ENCODE measurements at regions not wholly inside any gene's neighbourhood (a gene's known extent, or its start where the extent isn't known, plus 50 kb on each side); places are given as distances from the start of the nearest gene placed in this dataset.

- no peaks in the 10 kb centered on the region for H3K36me3 Mint-ChIP-seq
- no peak overlapping the region for H3K4me3 Mint-ChIP-seq
- ChIA-PET POLR2A (no interaction called here), CTCF (interaction anchor here (0.7 kb wide), 2 partner anchors 149 to 176 kb away, joined by 3 to 4 read pairs; no protein-coding TSS in a partner anchor)
- peaks cover 7% of the 10 kb centered on the region for H3K27me3 Mint-ChIP-seq
- H3K27ac Mint-ChIP-seq: no peak overlapping the region
- intact Hi-C loops (cut with micrococcal nuclease): no loop called here
- DNase-seq: no peak
- no peaks in the 10 kb centered on the region for H3K4me1 Mint-ChIP-seq (ENCODE audit: low read depth)
- H3K9me3 Mint-ChIP-seq: no peaks in the 10 kb centered on the region
These were observed 128.0 kb upstream of the TPM1 start for GRCh38 chr15:62914461-62915079.

GRCh38 chr15:62920682-62921502, 121.7 kb upstream of the TPM1 start:
- no peak for DNase-seq
- Mint-ChIP-seq H3K4me3 (no peak overlapping the region), H3K36me3 (no peaks in the 10 kb centered on the region), H3K27ac (no peak overlapping the region), H3K4me1 (ENCODE audit: low read depth) (no peaks in the 10 kb centered on the region), H3K9me3 (no peaks in the 10 kb centered on the region), H3K27me3 (peaks cover 6% of the 10 kb centered on the region)
- intact Hi-C loops (cut with micrococcal nuclease): no loop called here
- CTCF ChIA-PET: no interaction called here
- POLR2A ChIA-PET: no interaction called here

- ChIA-PET POLR2A (no interaction called here), CTCF (no interaction called here)
- no peak for DNase-seq
- peaks cover 7% of the 10 kb centered on the region for H3K27me3 Mint-ChIP-seq
- H3K4me3 Mint-ChIP-seq: no peak overlapping the region
- H3K27ac Mint-ChIP-seq: no peak overlapping the region
- no peaks in the 10 kb centered on the region for H3K36me3 Mint-ChIP-seq
- H3K4me1 Mint-ChIP-seq (ENCODE audit: low read depth): no peaks in the 10 kb centered on the region
- no peaks in the 10 kb centered on the region for H3K9me3 Mint-ChIP-seq
- intact Hi-C loops (cut with micrococcal nuclease): no loop called here
These were observed 120.0 kb upstream of the TPM1 start for GRCh38 chr15:62922514-62922913.

DNA sequence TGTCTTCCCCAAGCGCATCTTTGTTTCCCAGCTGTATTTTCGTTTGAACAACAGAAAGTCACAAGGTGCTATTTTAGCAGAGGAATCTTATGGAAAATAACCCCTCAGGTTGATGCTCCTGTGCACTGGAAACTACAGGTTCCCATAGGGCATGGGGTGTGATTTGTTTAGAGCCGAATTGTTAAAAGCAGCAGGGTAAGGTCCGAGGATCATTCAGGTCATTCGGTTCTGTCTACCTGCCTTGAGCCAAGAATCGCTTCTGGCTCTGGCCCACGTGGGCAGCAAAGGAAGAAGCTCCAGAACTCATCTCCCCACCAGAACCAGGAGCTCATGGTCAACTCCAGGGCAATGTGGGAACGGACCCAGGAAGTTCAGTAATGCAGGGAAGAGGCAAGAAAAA, 116.7 kb upstream of the TPM1 start:
- Mint-ChIP-seq H3K27ac (no peak overlapping the region), H3K4me1 (ENCODE audit: low read depth) (no peaks in the 10 kb centered on the region), H3K27me3 (peaks cover 7% of the 10 kb centered on the region), H3K9me3 (no peaks in the 10 kb centered on the region), H3K36me3 (no peaks in the 10 kb centered on the region), H3K4me3 (no peak overlapping the region)
- POLR2A ChIA-PET: no interaction called here
- intact Hi-C loops (cut with micrococcal nuclease): no loop called here
- CTCF ChIA-PET: no interaction called here
- no peak for DNase-seq

GRCh38 chr15:62927196-62927595, 115.4 kb upstream of the TPM1 start:
- Mint-ChIP-seq H3K9me3 (no peaks in the 10 kb centered on the region), H3K27me3 (peaks cover 8% of the 10 kb centered on the region), H3K4me1 (ENCODE audit: low read depth) (no peaks in the 10 kb centered on the region), H3K27ac (no peak overlapping the region), H3K36me3 (no peaks in the 10 kb centered on the region), H3K4me3 (no peak overlapping the region)
- intact Hi-C loops (cut with micrococcal nuclease): no loop called here
- CTCF ChIA-PET: interaction anchor here (0.7 kb wide), 1 partner anchor 10 kb away, joined by 3 read pairs; no protein-coding TSS in a partner anchor
- no peak for DNase-seq
- POLR2A ChIA-PET: no interaction called here

GRCh38 chr15:62927836-62928235, 114.7 kb upstream of the TPM1 start:
- H3K4me1 Mint-ChIP-seq (ENCODE audit: low read depth): no peaks in the 10 kb centered on the region
- H3K27ac Mint-ChIP-seq: no peak overlapping the region
- ChIA-PET CTCF (no interaction called here), POLR2A (no interaction called here)
- no peak overlapping the region for H3K4me3 Mint-ChIP-seq
- peaks cover 14% of the 10 kb centered on the region for H3K27me3 Mint-ChIP-seq
- intact Hi-C loops (cut with micrococcal nuclease): no loop called here
- DNase-seq: no peak
- H3K9me3 Mint-ChIP-seq: no peaks in the 10 kb centered on the region
- H3K36me3 Mint-ChIP-seq: no peaks in the 10 kb centered on the region

DNA sequence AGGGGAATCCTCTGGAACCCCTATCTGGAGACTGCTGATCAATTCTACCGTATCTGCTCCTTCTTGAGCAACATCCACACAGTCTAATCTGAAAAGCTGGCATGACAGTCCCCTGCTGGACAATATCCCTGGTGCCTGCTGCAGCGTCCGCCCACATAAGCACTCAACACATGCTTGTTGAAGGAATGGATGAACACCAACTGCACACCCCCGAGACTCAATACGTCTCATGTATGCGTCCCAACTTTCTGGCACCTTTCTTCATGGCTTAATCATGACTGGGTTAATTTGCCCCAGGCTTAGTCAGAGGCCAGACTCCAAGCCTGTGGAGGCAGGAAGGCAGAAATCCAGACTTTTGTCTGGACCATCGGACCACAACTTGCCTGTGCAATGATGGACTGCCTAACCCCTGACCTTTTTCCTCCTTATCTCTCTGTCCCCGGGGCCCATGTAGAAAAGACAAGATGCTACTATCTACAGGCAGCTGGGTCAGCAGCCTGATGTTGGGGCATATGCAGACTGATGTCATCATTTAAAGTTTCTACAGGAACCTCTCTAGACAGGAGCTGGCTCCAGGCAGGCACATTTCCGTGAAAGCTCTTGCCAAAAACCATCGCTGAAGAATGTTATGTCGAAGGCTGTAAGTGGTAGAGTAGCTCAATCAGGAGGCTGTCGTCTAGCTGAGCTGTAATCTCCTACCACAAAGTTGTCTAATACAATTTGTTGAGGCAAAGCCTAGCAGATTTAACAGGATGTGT, 114.1 kb upstream of the TPM1 start:
- no peak overlapping the region for H3K4me3 Mint-ChIP-seq
- no peak overlapping the region for H3K27ac Mint-ChIP-seq
- ChIA-PET CTCF (no interaction called here), POLR2A (no interaction called here)
- no peaks in the 10 kb centered on the region for H3K4me1 Mint-ChIP-seq (ENCODE audit: low read depth)
- DNase-seq: no peak
- H3K9me3 Mint-ChIP-seq: no peaks in the 10 kb centered on the region
- peaks cover 14% of the 10 kb centered on the region for H3K27me3 Mint-ChIP-seq
- H3K36me3 Mint-ChIP-seq: no peaks in the 10 kb centered on the region
- intact Hi-C loops (cut with micrococcal nuclease): no loop called here

DNA sequence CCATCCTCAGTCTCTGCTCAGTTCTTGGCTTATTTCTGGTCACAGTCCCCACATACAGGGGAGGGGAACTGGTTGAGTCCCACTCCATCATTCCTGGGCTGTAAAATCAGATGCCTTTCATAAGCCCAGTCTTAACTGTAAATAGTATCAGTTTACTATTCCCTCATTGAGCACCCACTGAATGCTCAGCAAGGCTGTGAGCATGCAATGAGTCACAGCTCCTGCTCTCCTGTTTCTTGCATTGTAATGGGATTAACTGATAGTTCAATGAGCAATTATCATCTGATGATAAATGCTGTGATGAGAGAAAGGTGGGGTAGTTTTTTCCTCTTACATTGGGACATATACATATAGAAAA, 113.6 kb upstream of the TPM1 start:
- no peaks in the 10 kb centered on the region for H3K4me1 Mint-ChIP-seq (ENCODE audit: low read depth)
- intact Hi-C loops (cut with micrococcal nuclease): no loop called here
- H3K4me3 Mint-ChIP-seq: no peak overlapping the region
- POLR2A ChIA-PET: no interaction called here
- DNase-seq: no peak
- H3K27ac Mint-ChIP-seq: no peak overlapping the region
- H3K27me3 Mint-ChIP-seq: peaks cover 13% of the 10 kb centered on the region
- H3K9me3 Mint-ChIP-seq: no peaks in the 10 kb centered on the region
- H3K36me3 Mint-ChIP-seq: no peaks in the 10 kb centered on the region
- CTCF ChIA-PET: no interaction called here

DNA sequence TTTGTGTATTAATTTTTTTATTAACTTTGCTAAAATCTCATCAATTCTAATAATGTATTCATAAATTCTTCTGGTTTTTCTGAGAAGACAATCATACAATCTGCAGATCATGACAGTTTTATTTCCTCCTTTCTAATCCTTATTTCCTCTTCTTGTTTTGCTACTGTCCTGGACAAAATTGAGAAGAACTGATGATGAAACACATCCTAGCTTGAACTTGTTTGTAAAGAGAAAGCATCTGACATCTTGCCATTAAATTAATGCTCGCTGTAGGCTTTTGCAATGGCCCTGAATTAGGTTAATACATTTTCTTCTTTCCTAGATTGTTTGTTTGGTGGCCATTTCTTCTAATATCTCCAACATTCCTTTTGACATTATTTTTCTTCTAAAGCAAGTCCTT, 110.9 kb upstream of the TPM1 start:
- Mint-ChIP-seq H3K4me1 (ENCODE audit: low read depth) (no peaks in the 10 kb centered on the region), H3K36me3 (no peaks in the 10 kb centered on the region)
- intact Hi-C loops (cut with micrococcal nuclease): no loop called here

GRCh38 chr15:62932436-62932835, 110.1 kb upstream of the TPM1 start:
- Mint-ChIP-seq H3K9me3 (no peaks in the 10 kb centered on the region), H3K27me3 (peaks cover 29% of the 10 kb centered on the region), H3K4me1 (ENCODE audit: low read depth) (no peaks in the 10 kb centered on the region), H3K36me3 (no peaks in the 10 kb centered on the region), H3K4me3 (no peak overlapping the region), H3K27ac (no peak overlapping the region)
- ChIA-PET POLR2A (no interaction called here), CTCF (no interaction called here)
- intact Hi-C loops (cut with micrococcal nuclease): no loop called here
- DNase-seq: no peak

More for the DNA sequence above, 110.9 kb upstream of the TPM1 start:
- no peaks in the 10 kb centered on the region for H3K9me3 Mint-ChIP-seq
- CTCF ChIA-PET: no interaction called here
- peaks cover 29% of the 10 kb centered on the region for H3K27me3 Mint-ChIP-seq
- DNase-seq: no peak
- no peak overlapping the region for H3K27ac Mint-ChIP-seq
- no peak overlapping the region for H3K4me3 Mint-ChIP-seq
- POLR2A ChIA-PET: no interaction called here

- H3K4me3 Mint-ChIP-seq: no peak overlapping the region
- H3K27ac Mint-ChIP-seq: no peak overlapping the region
- no peak for DNase-seq
- intact Hi-C loops (cut with micrococcal nuclease): no loop called here
- no peaks in the 10 kb centered on the region for H3K9me3 Mint-ChIP-seq
- peaks cover 35% of the 10 kb centered on the region for H3K27me3 Mint-ChIP-seq
- ChIA-PET POLR2A (no interaction called here), CTCF (no interaction called here)
- no peaks in the 10 kb centered on the region for H3K36me3 Mint-ChIP-seq
- H3K4me1 Mint-ChIP-seq (ENCODE audit: low read depth): no peaks in the 10 kb centered on the region
These were observed 109.2 kb upstream of the TPM1 start for GRCh38 chr15:62933386-62933785.

DNA sequence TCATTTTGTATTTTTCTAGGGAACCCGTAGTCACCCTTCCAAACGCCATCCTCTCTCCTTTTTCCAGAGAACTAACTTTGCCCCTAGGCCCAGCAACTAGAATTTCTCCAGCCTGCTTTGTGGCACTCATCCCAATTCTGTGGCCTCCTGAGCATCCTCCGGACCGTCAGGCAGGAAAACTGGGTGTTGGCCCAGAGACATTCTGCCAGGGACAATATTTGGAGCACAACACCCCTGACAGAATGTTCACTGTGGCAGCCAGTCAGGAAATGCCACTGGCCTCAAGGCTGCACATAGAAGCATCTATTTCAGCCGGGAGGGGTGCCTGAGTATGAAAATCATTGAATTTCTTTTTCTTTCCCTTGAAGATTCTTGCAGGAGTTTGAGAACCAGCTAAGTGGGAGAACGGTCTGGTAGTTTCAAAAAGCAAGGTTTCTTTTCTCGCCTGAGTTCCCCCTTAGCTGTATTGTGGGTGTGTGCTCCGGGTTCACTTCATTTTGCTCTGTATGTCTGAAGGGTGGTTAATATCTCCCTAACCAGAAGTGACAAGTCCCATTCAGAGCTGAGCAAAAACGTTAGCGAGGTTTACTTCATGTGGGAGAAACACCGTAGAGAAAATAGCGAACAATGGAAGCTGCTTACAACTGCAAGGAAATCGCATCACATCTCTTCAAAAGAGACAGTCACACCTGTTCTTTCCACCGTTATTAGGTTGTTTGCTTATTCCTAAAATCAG, 108.1 kb upstream of the TPM1 start:
- H3K27ac Mint-ChIP-seq: no peak overlapping the region
- H3K27me3 Mint-ChIP-seq: peaks cover 35% of the 10 kb centered on the region
- ChIA-PET POLR2A (no interaction called here), CTCF (no interaction called here)
- H3K9me3 Mint-ChIP-seq: no peaks in the 10 kb centered on the region
- no peak overlapping the region for H3K4me3 Mint-ChIP-seq
- intact Hi-C loops (cut with micrococcal nuclease): no loop called here
- no peaks in the 10 kb centered on the region for H3K36me3 Mint-ChIP-seq
- H3K4me1 Mint-ChIP-seq (ENCODE audit: low read depth): peaks cover 7% of the 10 kb centered on the region
- DNase-seq: no peak

Measured in activated CD4-positive, alpha-beta memory T cell treated with anti-CD3 and anti-CD28 coated beads for 36 hours (primary cell).